ENCODE measurements at regions not wholly inside any gene's neighbourhood (a gene's known extent, or its start where the extent isn't known, plus 50 kb on each side); places are given as distances from the start of the nearest gene placed in this dataset.

GRCh38 chr12:92553389-92553788, 149.4 kb upstream of the PLEKHG7 start:
- H3K4me3 ChIP-seq (ENCODE audit: low read length): no peak overlapping the region
- no peak for TF ChIP-seq CTCF (IDR thresholded peaks at IDR 0.05; ENCODE audit: insufficient read depth, low read depth, low read length, missing control alignments)
- DNase-seq (ENCODE audit: low read depth): peak; percentile 96

GRCh38 chr12:92552412-92553108, 150.2 kb upstream of the PLEKHG7 start:
- DNase-seq (ENCODE audit: low read depth): peak; percentile 18
- no peak for TF ChIP-seq CTCF (IDR thresholded peaks at IDR 0.05; ENCODE audit: insufficient read depth, low read depth, low read length, missing control alignments)

GRCh38 chr12:92551853-92552397, 150.9 kb upstream of the PLEKHG7 start:
- H3K4me3 ChIP-seq (ENCODE audit: low read length): no peak overlapping the region
- peak; percentile 94 for DNase-seq (ENCODE audit: low read depth)
- no peak for TF ChIP-seq CTCF (IDR thresholded peaks at IDR 0.05; ENCODE audit: insufficient read depth, low read depth, low read length, missing control alignments)

More at GRCh38 chr12:92552412-92553108, 150.2 kb upstream of the PLEKHG7 start:
- no peak overlapping the region for H3K4me3 ChIP-seq (ENCODE audit: low read length)

GRCh38 chr12:92551210-92551609, 151.6 kb upstream of the PLEKHG7 start:
- H3K4me3 ChIP-seq (ENCODE audit: low read length): no peak overlapping the region
- TF ChIP-seq CTCF (IDR thresholded peaks at IDR 0.05; ENCODE audit: insufficient read depth, low read depth, low read length, missing control alignments): no peak
- no peak for DNase-seq (ENCODE audit: low read depth)

- TF ChIP-seq CTCF (IDR thresholded peaks at IDR 0.05; ENCODE audit: insufficient read depth, low read depth, low read length, missing control alignments): no peak
- peak; percentile 61 for DNase-seq (ENCODE audit: low read depth)
- no peak overlapping the region for H3K4me3 ChIP-seq (ENCODE audit: low read length)
Observed at GRCh38 chr12:92550661-92551060, 152.1 kb upstream of the PLEKHG7 start.

GRCh38 chr12:92550254-92550653, 152.5 kb upstream of the PLEKHG7 start:
- TF ChIP-seq CTCF (IDR thresholded peaks at IDR 0.05; ENCODE audit: insufficient read depth, low read depth, low read length, missing control alignments): no peak
- DNase-seq (ENCODE audit: low read depth): no peak
- no peak overlapping the region for H3K4me3 ChIP-seq (ENCODE audit: low read length)

- no peak overlapping the region for H3K4me3 ChIP-seq (ENCODE audit: low read length)
- no peak for DNase-seq (ENCODE audit: low read depth)
- no peak for TF ChIP-seq CTCF (IDR thresholded peaks at IDR 0.05; ENCODE audit: insufficient read depth, low read depth, low read length, missing control alignments)
Observed at GRCh38 chr12:92549516-92549915, 153.3 kb upstream of the PLEKHG7 start.
